Neural crest cell (in vitro differentiated cells): ENCODE measurements at regions not wholly inside any gene's neighbourhood (a gene's known extent, or its start where the extent isn't known, plus 50 kb on each side); places are given as distances from the start of the nearest gene placed in this dataset.

Experiments
- DNase-seq: peaks from one replicate; pipeline ENCODE4 v3.0.0; 2021; ENCODE audit warnings: low read depth, mixed read lengths, low spot score
- H3K27ac Mint-ChIP-seq: one replicate; pipeline ENCODE4 v1.8.0; 2021; ENCODE audit warnings: mild to moderate bottlenecking, mixed read lengths; ENCODE audit not compliant: unreplicated experiment
- H3K27me3 Mint-ChIP-seq: 2 replicates; pipeline ENCODE4 v1.8.0; 2021; ENCODE audit warnings: low read depth, mild to moderate bottlenecking, mixed read lengths
- H3K36me3 Mint-ChIP-seq: 2 replicates; pipeline ENCODE4 v1.8.0; 2021; ENCODE audit warnings: low read depth, mild to moderate bottlenecking, mixed read lengths
- H3K4me1 Mint-ChIP-seq: 2 replicates; pipeline ENCODE4 v1.8.0; 2021; ENCODE audit warnings: mixed read lengths
- H3K4me3 Mint-ChIP-seq: one replicate; pipeline ENCODE4 v1.8.0; 2021; ENCODE audit warnings: mild to moderate bottlenecking, mixed read lengths
- H3K9me3 Mint-ChIP-seq: 2 replicates; pipeline ENCODE4 v1.8.0; 2021; ENCODE audit warnings: mixed read lengths
- CTCF ChIP-seq: fragments of 200-600 bp; sonication (generic); conservative IDR thresholded peaks from 2 replicates; pipeline ENCODE4 v1.5.0; 2021; ENCODE audit warnings: antibody characterized with exemption, mild to moderate bottlenecking

GRCh38 chr2:185891403-185891802, 152.8 kb downstream of the FSIP2 start:
- no peaks in the 10 kb centered on the region for H3K36me3 Mint-ChIP-seq
- H3K4me1 Mint-ChIP-seq = no peaks in the 10 kb centered on the region
- H3K9me3 Mint-ChIP-seq = no peaks in the 10 kb centered on the region
- DNase-seq = no peak
- no peak for TF ChIP-seq CTCF
- no peak overlapping the region for H3K4me3 Mint-ChIP-seq
- H3K27ac Mint-ChIP-seq = no peak overlapping the region
- H3K27me3 Mint-ChIP-seq = no peaks in the 10 kb centered on the region

GRCh38 chr2:185891804-185892411, 153.3 kb downstream of the FSIP2 start:
- TF ChIP-seq CTCF = no peak
- no peaks in the 10 kb centered on the region for H3K27me3 Mint-ChIP-seq
- H3K36me3 Mint-ChIP-seq = no peaks in the 10 kb centered on the region
- H3K4me1 Mint-ChIP-seq = no peaks in the 10 kb centered on the region
- no peak overlapping the region for H3K4me3 Mint-ChIP-seq
- no peak for DNase-seq
- no peaks in the 10 kb centered on the region for H3K9me3 Mint-ChIP-seq
- no peak overlapping the region for H3K27ac Mint-ChIP-seq

GRCh38 chr2:185892484-185892883, 153.9 kb downstream of the FSIP2 start:
- no peaks in the 10 kb centered on the region for H3K27me3 Mint-ChIP-seq
- no peak for DNase-seq
- H3K9me3 Mint-ChIP-seq = no peaks in the 10 kb centered on the region
- H3K36me3 Mint-ChIP-seq = no peaks in the 10 kb centered on the region
- H3K4me1 Mint-ChIP-seq = no peaks in the 10 kb centered on the region
- TF ChIP-seq CTCF = no peak
- no peak overlapping the region for H3K27ac Mint-ChIP-seq
- no peak overlapping the region for H3K4me3 Mint-ChIP-seq

DNA sequence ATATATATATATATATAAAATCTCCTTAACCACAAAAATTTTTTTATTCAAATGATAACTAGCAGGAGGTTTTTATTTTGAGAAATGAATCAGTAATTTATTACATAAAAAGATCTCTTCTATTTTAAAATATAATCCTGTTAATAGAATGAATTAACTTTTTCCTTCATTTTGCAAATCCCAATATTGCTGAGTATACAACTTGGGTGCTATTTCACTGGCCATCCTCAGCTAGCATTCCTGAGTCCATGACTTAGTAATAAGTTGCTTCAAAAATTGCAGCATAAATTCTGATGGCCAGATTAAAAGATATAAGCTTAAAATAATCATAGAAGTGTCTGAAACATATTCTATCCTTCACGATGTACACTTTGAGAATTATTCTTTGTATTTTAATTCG, 155.6 kb downstream of the FSIP2 start:
- H3K4me3 Mint-ChIP-seq = no peak overlapping the region
- H3K4me1 Mint-ChIP-seq = no peaks in the 10 kb centered on the region
- H3K9me3 Mint-ChIP-seq = no peaks in the 10 kb centered on the region
- no peak overlapping the region for H3K27ac Mint-ChIP-seq
- no peak for TF ChIP-seq CTCF
- DNase-seq = no peak
- no peaks in the 10 kb centered on the region for H3K27me3 Mint-ChIP-seq
- no peaks in the 10 kb centered on the region for H3K36me3 Mint-ChIP-seq

GRCh38 chr2:185895828-185896693, 157.5 kb downstream of the FSIP2 start:
- no peak for TF ChIP-seq CTCF
- no peaks in the 10 kb centered on the region for H3K27me3 Mint-ChIP-seq
- no peak overlapping the region for H3K4me3 Mint-ChIP-seq
- H3K27ac Mint-ChIP-seq = no peak overlapping the region
- DNase-seq = no peak
- no peaks in the 10 kb centered on the region for H3K9me3 Mint-ChIP-seq
- no peaks in the 10 kb centered on the region for H3K36me3 Mint-ChIP-seq
- no peaks in the 10 kb centered on the region for H3K4me1 Mint-ChIP-seq
